ENCODE measurements at regions not wholly inside any gene's neighbourhood (a gene's known extent, or its start where the extent isn't known, plus 50 kb on each side); places are given as distances from the start of the nearest gene placed in this dataset.
"Not testable (repeated sequence)": the region's sequence is repeated elsewhere in the genome, so short reads cannot be mapped to it uniquely, and the experiment has no call there.

GRCh38 chr10:84626397-84627087, 298.2 kb downstream of the CCSER2 start:
- DNase-seq (ENCODE audit: low read depth in 4 of 4, low spot score in 1 of 4), result no peak

GRCh38 chr10:84632866-84633265, 304.5 kb downstream of the CCSER2 start:
- DNase-seq (ENCODE audit: low read depth in 4 of 4, low spot score in 1 of 4), result no peak

- DNase-seq (ENCODE audit: low read depth in 4 of 4, low spot score in 1 of 4), result no peak
Measured at GRCh38 chr10:84634636-84635035, 306.2 kb downstream of the CCSER2 start.

GRCh38 chr10:84650628-84651027, 322.2 kb downstream of the CCSER2 start:
- not testable (repeated sequence) for DNase-seq (ENCODE audit: low read depth in 4 of 4, low spot score in 1 of 4)

- DNase-seq (ENCODE audit: low read depth in 4 of 4, low spot score in 1 of 4), result no peak
Measured at GRCh38 chr10:84654671-84655070, 326.3 kb downstream of the CCSER2 start.

GRCh38 chr10:84659027-84659426, 330.6 kb downstream of the CCSER2 start:
- DNase-seq (ENCODE audit: low read depth in 4 of 4, low spot score in 1 of 4), result no peak

GRCh38 chr10:84659497-84660439, 331.4 kb downstream of the CCSER2 start:
- no peak for DNase-seq (ENCODE audit: low read depth in 4 of 4, low spot score in 1 of 4)

GRCh38 chr10:84660450-84661159, 332.2 kb downstream of the CCSER2 start:
- no peak for DNase-seq (ENCODE audit: low read depth in 4 of 4, low spot score in 1 of 4)

- DNase-seq (ENCODE audit: low read depth in 4 of 4, low spot score in 1 of 4), result no peak
Measured at GRCh38 chr10:84665211-84665610, 336.8 kb downstream of the CCSER2 start.

- DNase-seq (ENCODE audit: low read depth in 4 of 4, low spot score in 1 of 4), result peak in 1 of 4 experiments; percentile 1
Measured at GRCh38 chr10:84665883-84666463, 337.6 kb downstream of the CCSER2 start.

GRCh38 chr10:84668186-84668763, 339.9 kb downstream of the CCSER2 start:
- no peak for DNase-seq (ENCODE audit: low read depth in 4 of 4, low spot score in 1 of 4)

- DNase-seq (ENCODE audit: low read depth in 4 of 4, low spot score in 1 of 4), result no peak
Measured at GRCh38 chr10:84675060-84675459, 346.7 kb downstream of the CCSER2 start.

- no peak for DNase-seq (ENCODE audit: low read depth in 4 of 4, low spot score in 1 of 4)
Measured at GRCh38 chr10:84676536-84676935, 348.1 kb downstream of the CCSER2 start.

GRCh38 chr10:84681781-84682180, 353.4 kb downstream of the CCSER2 start:
- no peak for DNase-seq (ENCODE audit: low read depth in 4 of 4, low spot score in 1 of 4)

- DNase-seq (ENCODE audit: low read depth in 4 of 4, low spot score in 1 of 4), result no peak
Measured at GRCh38 chr10:84683550-84683949, 355.2 kb downstream of the CCSER2 start.

- no peak for DNase-seq (ENCODE audit: low read depth in 4 of 4, low spot score in 1 of 4)
Measured at GRCh38 chr10:84683980-84684740, 355.8 kb downstream of the CCSER2 start.

GRCh38 chr10:84685047-84685660, 356.8 kb downstream of the CCSER2 start:
- no peak for DNase-seq (ENCODE audit: low read depth in 4 of 4, low spot score in 1 of 4)

GRCh38 chr10:84693006-84693405, 364.6 kb downstream of the CCSER2 start:
- no peak for DNase-seq (ENCODE audit: low read depth in 4 of 4, low spot score in 1 of 4)

GRCh38 chr10:84695902-84696301, 367.5 kb downstream of the CCSER2 start:
- DNase-seq (ENCODE audit: low read depth in 4 of 4, low spot score in 1 of 4), result no peak

- DNase-seq (ENCODE audit: low read depth in 4 of 4, low spot score in 1 of 4), result no peak
Measured at GRCh38 chr10:84696610-84697009, 368.2 kb downstream of the CCSER2 start.
